ENCODE measurements at regions not wholly inside any gene's neighbourhood (a gene's known extent, or its start where the extent isn't known, plus 50 kb on each side); places are given as distances from the start of the nearest gene placed in this dataset.

GRCh38 chr3:144488927-144489326 is 517.3 kb downstream of the DIPK2A start:
- TF ChIP-seq, protein P1, sequence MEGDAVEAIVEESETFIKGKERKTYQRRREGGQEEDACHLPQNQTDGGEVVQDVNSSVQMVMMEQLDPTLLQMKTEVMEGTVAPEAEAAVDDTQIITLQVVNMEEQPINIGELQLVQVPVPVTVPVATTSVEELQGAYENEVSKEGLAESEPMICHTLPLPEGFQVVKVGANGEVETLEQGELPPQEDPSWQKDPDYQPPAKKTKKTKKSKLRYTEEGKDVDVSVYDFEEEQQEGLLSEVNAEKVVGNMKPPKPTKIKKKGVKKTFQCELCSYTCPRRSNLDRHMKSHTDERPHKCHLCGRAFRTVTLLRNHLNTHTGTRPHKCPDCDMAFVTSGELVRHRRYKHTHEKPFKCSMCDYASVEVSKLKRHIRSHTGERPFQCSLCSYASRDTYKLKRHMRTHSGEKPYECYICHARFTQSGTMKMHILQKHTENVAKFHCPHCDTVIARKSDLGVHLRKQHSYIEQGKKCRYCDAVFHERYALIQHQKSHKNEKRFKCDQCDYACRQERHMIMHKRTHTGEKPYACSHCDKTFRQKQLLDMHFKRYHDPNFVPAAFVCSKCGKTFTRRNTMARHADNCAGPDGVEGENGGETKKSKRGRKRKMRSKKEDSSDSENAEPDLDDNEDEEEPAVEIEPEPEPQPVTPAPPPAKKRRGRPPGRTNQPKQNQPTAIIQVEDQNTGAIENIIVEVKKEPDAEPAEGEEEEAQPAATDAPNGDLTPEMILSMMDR (IDR thresholded peaks at IDR 0.05), result no peak
- TF ChIP-seq POLR2A (IDR thresholded peaks at IDR 0.05) (no peak), POLR2AphosphoS5 (IDR thresholded peaks at IDR 0.05) (no peak)

Data from breast epithelium (tissue), 3 donors.